ENCODE measurements at regions not wholly inside any gene's neighbourhood (a gene's known extent, or its start where the extent isn't known, plus 50 kb on each side); places are given as distances from the start of the nearest gene placed in this dataset.

- DNase-seq (ENCODE audit: low read depth): no peak
These were observed 124.5 kb upstream of the RET start for GRCh38 chr10:42952349-42952748.

- no peak for DNase-seq (ENCODE audit: low read depth)
These were observed 123.8 kb upstream of the RET start for GRCh38 chr10:42952931-42953683.

GRCh38 chr10:42953684-42954674 lies 122.9 kb upstream of the RET start:
- no peak for DNase-seq (ENCODE audit: low read depth)

DNA sequence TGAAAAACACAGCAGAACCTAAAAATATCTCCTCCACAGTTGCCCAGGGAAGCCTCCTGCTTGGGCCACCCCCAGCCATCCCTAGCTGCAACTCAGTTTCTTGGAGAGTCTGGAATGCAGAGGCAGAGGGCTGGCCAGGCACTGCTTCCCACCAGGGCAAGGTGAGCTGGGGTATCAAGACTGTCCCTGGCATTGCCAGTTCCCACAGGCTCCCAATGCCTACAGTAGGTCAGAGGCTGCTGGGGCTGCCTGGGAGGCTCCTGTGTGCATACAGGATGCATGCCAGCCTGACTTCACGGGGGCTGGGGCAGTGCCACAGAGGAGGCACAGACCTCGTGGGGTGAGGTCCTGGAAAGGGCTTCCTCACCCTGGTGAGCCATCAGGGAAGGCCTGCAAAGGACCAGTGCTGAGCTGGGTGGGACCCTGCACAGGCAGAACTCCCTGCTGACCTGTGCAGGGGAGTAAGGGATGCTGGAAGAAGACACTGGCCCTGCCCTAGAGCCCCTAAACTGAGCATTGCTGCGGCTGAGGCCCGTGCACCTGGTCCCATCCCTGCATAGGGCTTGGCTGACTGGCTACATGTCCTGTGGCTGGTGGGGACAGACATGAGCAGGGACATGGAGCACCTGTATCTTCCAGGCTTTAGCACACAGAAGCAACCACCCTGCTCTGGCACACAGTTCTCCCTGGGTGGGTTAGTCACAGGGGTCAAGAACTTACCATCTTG lies 121.9 kb upstream of the RET start:
- no peak for DNase-seq (ENCODE audit: low read depth)

DNA sequence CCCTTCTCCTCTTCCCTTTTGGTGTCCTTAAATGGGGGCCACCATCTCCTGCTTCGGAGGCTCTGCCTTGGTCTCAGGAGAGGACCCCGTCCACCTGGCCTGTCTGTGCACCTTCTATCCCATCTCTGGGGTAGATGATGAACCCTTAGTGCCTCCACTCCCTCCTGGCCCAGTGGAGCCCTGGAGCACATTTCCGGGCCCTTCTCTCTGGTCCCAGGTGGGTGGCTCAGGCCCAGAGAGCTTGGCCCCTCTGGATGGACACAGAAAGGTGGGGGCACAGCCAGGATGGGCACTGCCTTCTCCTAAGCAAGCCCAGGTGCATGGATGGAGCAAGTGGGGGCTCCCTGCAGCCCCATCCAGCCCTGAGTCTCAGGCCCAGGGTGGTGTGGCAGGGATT lies 121.4 kb upstream of the RET start:
- DNase-seq (ENCODE audit: low read depth): no peak

- no peak for DNase-seq (ENCODE audit: low read depth)
These were observed 120.8 kb upstream of the RET start for GRCh38 chr10:42956045-42956444.

DNA sequence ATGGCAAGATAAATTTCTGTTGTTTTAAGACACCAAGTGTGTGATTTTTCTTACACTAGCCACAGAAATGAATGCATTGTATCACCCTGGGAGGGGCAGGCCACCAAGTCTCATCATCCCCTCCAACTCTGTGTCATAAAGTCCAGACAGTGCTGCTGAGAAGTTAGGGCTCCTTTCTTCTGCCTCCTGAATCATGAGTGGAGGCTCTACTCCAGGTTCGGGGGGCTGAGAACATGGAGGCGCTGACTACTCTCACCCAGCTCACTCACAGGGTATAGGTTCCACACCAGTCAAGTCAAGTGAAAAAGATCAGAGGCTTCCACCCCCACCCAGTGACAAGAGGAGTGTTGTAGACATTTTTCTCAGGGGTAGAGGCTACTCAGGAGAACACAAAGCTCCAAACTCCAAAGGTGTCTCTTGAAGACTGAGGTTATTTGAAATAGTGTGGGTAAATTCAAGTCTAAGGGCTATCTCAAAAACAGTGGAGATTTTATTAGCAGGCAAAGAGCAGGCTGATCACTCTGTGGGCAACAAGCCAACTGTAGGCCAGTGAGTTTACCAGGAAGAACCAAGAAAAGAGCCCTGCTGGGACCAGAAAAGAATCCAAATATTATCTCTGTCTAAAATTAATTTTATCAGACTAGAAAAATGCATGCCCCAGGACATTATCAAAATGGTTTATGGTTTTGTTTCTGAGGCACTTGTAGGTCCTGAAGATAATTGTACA lies 118.6 kb upstream of the RET start:
- no peak for DNase-seq (ENCODE audit: low read depth)

DNA sequence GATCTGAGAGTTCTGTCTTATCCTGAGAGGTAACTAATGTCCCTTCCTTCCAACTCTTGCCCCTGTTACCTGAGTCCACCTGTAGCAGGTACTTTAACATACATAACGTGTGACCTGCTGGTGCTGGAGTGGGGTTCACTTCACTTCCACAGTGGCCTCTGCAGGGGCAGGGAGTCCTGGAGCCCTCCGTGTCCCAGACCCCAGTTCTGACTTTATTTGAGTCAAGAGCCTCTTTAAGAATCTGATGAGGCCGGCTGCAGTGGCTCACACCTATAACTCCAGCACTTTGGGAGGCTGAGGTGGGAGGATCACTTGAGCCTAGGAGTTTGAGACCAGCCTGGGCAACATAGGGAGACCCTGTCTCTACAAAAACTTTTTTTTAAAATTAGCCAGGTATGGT lies 117.0 kb upstream of the RET start:
- DNase-seq (ENCODE audit: low read depth): no peak

- no peak for DNase-seq (ENCODE audit: low read depth)
These were observed 116.3 kb upstream of the RET start for GRCh38 chr10:42960491-42960990.

DNA sequence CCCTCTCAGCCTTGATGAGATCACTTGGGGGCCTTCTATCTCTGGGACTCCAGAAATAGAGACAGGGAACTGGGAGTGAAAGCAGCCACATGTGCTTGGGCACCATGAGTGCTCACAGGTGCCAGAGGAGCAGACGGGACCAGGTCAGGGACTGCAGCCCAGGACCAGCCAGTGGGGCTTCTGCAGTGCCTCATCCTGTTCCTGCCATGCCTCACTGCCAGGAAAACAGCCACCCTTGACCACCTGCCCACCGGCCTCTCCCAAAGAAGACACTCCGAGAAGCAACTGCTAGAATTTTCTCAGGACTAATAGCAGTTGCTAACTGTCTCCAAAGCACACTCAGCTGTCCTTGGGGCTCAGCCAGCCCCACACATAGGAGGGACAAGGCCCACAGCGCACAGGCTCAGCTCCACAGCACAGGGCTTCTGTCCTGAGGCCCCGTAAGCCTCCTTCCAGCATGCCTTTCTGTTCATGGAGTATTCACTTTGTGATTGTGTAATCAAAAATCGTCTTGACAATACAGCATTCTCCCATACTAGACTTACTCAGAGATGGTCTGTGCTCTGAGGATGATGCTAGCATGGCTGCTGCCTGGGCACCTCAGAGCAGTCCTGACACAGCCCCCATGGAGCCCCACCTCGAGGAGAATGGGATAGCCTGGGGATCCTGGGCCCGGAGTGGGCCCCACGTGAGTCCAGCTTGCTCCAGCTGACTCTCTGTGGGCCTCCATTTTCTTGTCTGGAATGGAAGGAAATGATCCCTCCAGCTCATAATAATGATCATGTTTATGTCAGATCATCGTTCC lies 115.7 kb upstream of the RET start:
- DNase-seq (ENCODE audit: low read depth): no peak

DNA sequence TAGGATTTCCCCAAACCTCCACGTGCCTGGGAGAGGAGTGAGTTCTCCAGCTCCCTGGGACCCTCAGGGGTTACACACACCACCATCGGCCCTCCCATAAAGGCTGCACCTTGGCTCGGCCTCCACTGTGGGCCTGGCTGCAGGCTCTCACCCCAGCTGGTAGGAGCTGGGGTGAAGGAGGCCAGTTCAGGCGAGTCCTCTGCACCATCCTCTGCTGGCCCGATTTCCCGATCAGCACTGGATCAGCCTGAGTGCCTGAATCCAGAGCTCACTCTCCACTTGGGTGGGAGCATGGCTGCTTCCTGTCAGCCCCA lies 115.1 kb upstream of the RET start:
- no peak for DNase-seq (ENCODE audit: low read depth)

DNA sequence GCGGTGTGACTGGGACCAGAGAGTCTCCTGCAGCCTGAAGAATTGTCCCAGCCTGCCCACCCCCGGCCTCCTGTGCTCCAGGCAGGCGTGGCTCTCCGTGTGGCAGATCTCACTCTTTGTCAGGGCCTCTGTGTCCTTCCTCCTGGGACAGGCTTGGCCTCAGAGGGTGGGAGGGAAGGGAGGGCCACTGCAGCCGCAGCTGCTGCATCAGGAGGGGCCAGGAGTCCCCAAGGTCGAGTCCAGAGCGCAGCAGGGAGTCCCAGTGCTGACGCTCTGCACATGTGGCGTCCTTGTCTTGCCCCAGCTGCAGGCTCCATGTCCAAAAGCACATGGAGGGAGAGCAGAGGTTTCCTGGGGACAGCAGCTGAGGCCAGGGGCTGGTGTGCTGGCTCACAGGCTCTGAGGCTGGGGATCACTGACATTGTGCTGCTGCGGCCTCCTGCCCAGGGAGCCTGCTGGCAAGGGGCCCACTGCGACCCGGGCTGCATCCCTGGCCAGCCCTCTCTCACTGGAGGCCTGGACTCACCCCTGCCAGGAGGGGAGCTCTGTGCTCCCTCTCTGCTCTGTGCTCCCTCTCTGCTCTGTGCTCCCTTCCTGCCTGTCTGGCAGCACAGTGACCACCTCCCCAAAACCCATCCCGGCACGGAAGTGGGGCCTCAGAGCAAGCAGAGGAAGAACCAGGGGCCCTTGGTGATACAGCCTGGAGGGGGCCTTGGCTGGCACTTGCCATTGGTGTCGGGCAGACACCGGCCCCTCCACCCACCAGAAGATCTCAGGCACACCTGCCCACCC lies 114.6 kb upstream of the RET start:
- DNase-seq (ENCODE audit: low read depth): no peak

DNA sequence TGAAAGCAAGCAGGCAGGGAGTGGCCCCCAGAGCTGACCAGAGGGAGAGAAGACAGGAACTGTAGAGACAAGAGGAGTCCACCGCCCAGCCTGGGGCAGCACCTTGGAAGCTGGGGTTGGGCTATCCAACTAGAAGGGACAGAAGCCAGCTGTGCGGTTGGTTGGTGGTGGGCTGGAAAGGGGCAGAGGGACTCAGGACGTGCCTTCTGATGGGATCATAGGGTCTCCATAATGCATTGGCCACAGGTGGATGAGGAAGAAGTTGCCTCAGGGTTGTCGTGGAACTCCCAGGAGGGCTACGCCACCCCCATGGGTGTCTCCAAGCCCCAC lies 114.0 kb upstream of the RET start:
- DNase-seq (ENCODE audit: low read depth): no peak

- no peak for DNase-seq (ENCODE audit: low read depth)
These were observed 113.6 kb upstream of the RET start for GRCh38 chr10:42963312-42963711.

DNA sequence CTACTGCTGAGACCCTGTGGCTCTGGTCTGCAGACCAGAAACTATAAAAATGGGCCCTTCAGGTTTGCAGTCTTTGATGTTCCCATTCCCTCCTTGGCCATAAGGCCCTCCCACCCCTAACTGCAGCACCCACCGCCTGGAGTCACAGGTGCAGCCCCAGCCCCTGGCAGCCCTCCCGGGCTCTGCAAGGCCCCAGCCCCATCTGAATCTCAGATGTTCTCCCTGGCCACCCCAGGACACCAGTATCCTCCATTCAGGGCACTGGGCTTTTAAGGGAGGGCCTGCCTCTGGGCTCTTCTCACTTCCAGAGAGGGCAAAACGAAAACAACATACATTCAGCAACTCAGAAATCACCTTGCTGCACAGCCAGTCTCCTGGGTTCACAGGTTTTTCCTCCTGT lies 107.7 kb upstream of the RET start:
- DNase-seq (ENCODE audit: low read depth): no peak

GRCh38 chr10:42969909-42970308 lies 107.0 kb upstream of the RET start:
- DNase-seq (ENCODE audit: low read depth): no peak

- no peak for DNase-seq (ENCODE audit: low read depth)
These were observed 106.2 kb upstream of the RET start for GRCh38 chr10:42970451-42971250.

GRCh38 chr10:42971251-42971599 lies 105.6 kb upstream of the RET start:
- DNase-seq (ENCODE audit: low read depth): no peak

- DNase-seq (ENCODE audit: low read depth): no peak
These were observed 103.9 kb upstream of the RET start for GRCh38 chr10:42972946-42973345.

- DNase-seq (ENCODE audit: low read depth): no peak
These were observed 103.5 kb upstream of the RET start for GRCh38 chr10:42973411-42973810.

Data from activated T-cell treated with anti-CD3 and anti-CD28 coated beads for 1 hour (primary cell).